Urinary bladder (tissue), 3 donors: ENCODE measurements at regions not wholly inside any gene's neighbourhood (a gene's known extent, or its start where the extent isn't known, plus 50 kb on each side); places are given as distances from the start of the nearest gene placed in this dataset.

Experiments
- DNase-seq: peaks from one replicate; pipeline ENCODE4 v3.0.0-alpha.2; 2015; ENCODE audit errors: extremely low spot score
- H3K27ac ChIP-seq: one replicate; pipeline ENCODE4 v1.5.1; 2013; ENCODE audit warnings: low read depth, mild to moderate bottlenecking, moderate library complexity
- H3K36me3 ChIP-seq: one replicate; pipeline ENCODE4 v1.6.1; 2013; ENCODE audit warnings: mild to moderate bottlenecking, moderate library complexity; ENCODE audit not compliant: insufficient read depth
- H3K4me1 ChIP-seq: one replicate; pipeline ENCODE4 v1.6.1; 2013; ENCODE audit warnings: mild to moderate bottlenecking, moderate library complexity; ENCODE audit not compliant: insufficient read depth
- H3K4me3 ChIP-seq: one replicate; pipeline ENCODE4 v1.5.1; 2013; ENCODE audit warnings: low read depth, low read length
- WGBS: extraction: QIAGEN DNeasy Blood & Tissue Kit; methylation state at CpG from one replicate; pipeline ENCODE4 v1.1.7; 2013; 5-methylcytosine and 5-hydroxymethylcytosine counted together
- donor health status: healthy with polysubstance abuse.
- donor health status: healthy.

DNA sequence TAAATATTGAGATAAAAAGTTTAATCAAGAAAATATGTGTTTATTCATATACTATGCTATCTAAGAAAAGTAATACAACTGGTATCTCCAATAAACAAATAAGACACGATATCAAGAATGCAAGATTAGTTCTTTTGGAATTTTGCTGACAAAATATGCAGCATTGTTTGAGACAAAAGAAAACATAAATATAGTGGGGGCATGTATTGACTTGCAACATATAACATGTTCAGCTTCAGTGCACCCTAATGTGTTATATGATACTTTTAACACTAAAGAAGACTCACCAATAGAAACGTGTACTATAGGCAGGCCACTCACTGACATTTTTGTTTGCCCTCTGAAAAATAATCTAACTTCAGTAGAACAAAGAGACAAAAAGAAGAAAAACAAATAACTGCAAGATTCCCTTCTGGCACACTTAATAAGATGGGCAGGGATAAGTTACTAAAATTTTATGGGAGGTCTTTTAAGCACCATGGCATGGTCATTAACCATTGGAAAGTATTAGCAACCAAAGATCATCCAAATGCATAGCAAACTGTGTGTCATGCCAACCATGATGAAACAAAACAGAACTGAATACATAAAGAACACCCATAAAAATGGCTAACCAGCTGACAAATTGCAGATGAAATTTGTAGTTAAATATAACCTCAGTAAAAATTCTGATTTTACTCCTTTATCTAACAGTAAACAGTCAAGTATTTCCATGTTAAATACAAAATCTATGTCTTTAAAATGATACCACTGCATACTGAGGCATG, 447.9 kb upstream of the FAM241A start:
- no peak overlapping the region for H3K4me3 ChIP-seq
- H3K36me3 ChIP-seq = no peaks in the 10 kb centered on the region
- WGBS = 26% methylated on average over 2 of the region's 2 CpGs
- H3K4me1 ChIP-seq = no peaks in the 10 kb centered on the region
- no peak overlapping the region for H3K27ac ChIP-seq
- DNase-seq = no peak

DNA sequence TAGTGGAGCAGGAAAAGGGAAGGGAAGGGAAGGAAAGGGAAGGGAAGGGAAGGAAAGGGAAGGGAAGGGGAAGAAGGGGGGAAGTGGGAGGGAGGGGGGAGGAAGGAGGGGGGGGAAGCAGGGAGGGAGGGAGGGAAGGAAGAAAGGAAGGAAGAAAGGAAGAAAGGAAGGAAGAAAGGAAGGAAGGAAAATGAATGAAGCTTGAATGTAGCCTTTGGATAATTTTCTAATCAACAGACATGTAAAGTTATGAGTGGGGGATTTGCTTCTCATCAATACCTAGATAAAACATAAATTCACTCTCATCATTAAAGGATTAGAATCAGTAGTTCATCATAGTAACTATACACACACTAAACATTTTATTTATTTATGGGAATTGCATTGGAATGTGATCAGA, 446.9 kb upstream of the FAM241A start:
- Histone ChIP-seq H3K27ac (no peak overlapping the region), H3K4me1 (no peaks in the 10 kb centered on the region)

DNA sequence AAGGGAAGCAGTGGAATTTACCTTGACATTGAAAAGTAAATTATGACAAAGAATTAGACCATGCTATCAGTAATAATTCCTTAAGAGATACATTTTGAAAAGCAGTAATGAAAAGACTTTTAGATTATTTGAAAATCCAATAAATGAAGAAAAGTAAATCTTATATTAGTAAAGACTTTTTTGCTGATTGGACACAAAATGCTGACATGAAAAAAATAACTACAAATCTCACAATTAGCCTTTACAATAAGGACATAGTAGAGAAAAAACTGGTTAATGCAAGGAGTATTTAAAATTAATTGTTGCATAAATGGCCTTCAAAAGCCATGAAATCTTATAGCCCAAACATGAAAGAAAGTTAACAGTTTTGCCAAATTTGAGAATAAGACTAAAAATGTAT, 446.1 kb upstream of the FAM241A start:
- no peak for DNase-seq
- Histone ChIP-seq H3K4me1 (no peaks in the 10 kb centered on the region), H3K4me3 (no peak overlapping the region), H3K36me3 (no peaks in the 10 kb centered on the region), H3K27ac (no peak overlapping the region)

More for the DNA sequence above, 446.9 kb upstream of the FAM241A start:
- H3K36me3 ChIP-seq = no peaks in the 10 kb centered on the region
- no peak overlapping the region for H3K4me3 ChIP-seq
- DNase-seq = no peak

DNA sequence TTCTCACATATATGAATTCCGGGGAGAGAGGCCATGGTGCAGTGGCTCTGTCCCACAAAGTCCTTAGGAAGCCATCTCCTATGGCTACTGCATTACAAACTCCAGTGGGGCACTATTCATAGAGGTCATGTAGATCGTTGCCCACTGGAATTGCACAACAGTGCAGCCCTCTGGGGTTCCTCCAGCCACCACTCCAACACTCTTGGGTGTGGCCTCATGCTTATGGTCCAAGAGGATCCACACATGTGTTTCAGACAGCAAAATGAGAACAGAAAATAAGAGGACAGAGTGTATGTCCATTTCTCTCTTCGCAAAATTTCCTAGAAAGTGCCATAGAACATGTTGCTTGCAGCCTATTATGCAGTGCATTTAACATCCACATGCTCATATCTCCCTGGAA, 444.2 kb upstream of the FAM241A start:
- 89% methylated on average over 3 of the region's 3 CpGs for WGBS
- Histone ChIP-seq H3K4me3 (no peak overlapping the region), H3K36me3 (no peaks in the 10 kb centered on the region), H3K4me1 (no peaks in the 10 kb centered on the region), H3K27ac (no peak overlapping the region)
- DNase-seq = no peak

DNA sequence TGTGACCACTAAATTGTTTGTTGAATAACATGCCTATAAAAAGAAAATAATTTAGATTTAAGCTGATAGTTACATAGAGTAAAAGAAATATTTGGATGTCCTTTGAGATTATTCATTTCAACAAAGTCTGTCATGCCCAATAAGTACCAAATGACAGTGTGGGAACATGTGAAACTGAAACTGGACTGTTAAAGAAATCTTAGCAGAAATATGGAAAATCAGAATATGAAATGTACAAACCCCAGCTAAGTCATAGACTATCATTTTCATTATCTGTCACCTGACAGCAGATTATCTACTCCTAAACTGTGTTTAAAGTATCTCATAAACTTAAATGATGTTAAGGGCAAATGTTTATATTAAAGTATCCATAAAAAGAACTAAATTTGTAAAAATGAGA, 437.8 kb upstream of the FAM241A start:
- Histone ChIP-seq H3K4me3 (no peak overlapping the region), H3K4me1 (no peaks in the 10 kb centered on the region), H3K27ac (no peak overlapping the region), H3K36me3 (no peaks in the 10 kb centered on the region)
- no peak for DNase-seq

DNA sequence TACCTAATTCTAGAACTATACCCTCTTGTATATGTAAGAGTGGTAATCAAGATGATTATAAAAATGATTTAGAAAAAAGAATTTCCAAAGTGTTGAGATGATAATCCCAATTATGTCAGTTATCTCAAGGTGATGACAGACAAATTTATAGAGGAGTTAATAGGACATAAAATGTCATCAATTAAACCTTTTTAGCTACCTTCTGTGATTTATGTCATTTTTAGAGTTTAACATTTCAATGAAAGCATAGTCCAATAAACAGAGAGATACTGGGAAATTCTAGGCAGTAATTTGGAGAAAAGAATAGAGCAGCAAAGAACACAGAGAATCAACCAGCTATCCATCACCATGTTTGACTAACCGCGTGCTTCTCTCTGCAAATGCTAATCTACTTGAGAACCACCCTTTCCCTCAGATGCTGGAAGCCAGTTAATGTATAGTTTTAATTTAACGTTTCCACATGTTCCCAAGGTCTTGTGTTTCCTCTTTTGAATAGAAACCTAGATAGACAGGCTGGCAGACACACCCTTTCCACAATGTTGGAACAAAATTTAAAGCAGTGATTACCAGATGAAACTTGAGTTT, 433.1 kb upstream of the FAM241A start:
- Histone ChIP-seq H3K4me3 (no peak overlapping the region), H3K4me1 (no peaks in the 10 kb centered on the region), H3K36me3 (no peaks in the 10 kb centered on the region), H3K27ac (no peak overlapping the region)
- 69% methylated on average over 3 of the region's 3 CpGs for WGBS
- no peak for DNase-seq

DNA sequence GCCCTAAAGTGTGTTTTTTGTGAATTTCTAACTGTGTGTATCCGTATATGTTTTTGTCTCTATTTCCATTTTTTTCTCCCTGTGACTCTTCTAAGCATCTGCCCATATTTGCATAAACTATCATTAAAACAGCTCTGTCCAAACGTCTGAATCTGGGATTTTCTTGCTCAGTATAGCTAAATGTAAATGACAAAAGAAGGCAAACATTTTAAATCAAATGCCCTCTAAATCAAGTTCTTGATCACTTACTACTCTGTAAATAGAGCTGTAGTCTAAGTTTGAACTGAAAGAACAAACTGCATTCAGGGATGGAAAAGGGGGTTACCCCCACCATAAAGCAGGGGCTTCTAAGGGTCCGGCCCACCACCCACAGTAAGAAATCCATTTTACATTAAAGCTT, 432.0 kb upstream of the FAM241A start:
- Histone ChIP-seq H3K4me3 (no peak overlapping the region), H3K27ac (no peak overlapping the region), H3K36me3 (no peaks in the 10 kb centered on the region), H3K4me1 (no peaks in the 10 kb centered on the region)
- no peak for DNase-seq
- 69% methylated on average over 3 of the region's 3 CpGs for WGBS

DNA sequence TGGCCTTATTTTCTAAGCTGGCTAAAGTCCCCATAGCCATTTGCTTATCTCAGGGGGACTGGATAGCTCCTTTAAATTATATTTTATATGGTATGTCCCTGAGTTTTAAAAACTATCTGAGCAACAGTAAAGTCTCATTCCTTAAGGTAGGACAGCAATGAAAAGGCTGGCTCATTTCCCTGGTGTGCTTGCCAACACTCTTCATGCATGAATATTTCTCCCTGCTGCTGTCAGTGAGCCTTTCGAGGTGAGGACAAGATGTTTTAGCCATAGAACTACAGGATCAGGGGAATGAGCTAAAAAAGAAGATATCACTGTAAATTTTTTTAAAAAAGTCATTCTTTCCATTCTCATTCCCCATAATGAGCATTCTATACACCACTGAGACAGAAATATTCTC, 427.3 kb upstream of the FAM241A start:
- 24% methylated on average over 1 of the region's 1 CpG for WGBS
- DNase-seq = peak; percentile 5
- H3K4me3 ChIP-seq = no peak overlapping the region
- no peaks in the 10 kb centered on the region for H3K4me1 ChIP-seq
- H3K27ac ChIP-seq = no peak overlapping the region
- no peaks in the 10 kb centered on the region for H3K36me3 ChIP-seq

DNA sequence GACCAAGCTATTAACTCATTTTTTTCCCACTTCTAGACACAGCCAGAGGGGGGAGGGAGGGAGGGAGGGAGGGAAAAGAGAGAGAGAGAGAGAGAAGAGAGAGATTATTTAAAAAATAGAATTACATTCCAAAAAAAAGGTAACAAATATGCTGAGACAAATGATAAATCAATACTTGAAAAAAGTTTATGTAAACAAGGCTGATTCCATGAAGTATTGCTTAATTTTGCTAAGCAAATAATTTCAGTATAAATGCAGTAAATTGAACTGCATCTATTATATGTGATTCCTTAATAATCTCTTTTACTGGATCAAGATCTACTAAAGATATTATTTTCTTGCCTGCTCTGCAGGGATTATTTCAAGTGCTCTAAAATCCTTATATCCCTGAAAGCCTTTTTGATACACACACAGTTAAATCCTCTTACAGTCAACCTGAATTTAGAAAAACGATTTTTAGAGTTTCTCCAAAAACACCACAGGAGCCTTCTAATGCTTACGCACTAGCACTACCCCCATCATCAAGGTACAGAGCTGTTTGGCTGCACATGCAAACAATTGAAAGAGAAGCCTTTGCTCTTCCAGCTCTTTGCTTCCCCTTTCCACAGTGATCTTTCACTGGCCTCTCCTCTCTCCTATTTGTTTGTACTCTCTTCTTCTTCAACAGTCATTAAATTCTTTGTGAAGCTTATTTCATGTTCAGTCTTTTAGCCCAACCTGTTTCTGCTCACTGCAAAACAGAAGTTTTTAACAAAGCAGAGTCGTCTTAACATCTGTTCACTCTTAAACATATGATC, 426.3 kb upstream of the FAM241A start:
- H3K4me1 ChIP-seq = no peaks in the 10 kb centered on the region

DNA sequence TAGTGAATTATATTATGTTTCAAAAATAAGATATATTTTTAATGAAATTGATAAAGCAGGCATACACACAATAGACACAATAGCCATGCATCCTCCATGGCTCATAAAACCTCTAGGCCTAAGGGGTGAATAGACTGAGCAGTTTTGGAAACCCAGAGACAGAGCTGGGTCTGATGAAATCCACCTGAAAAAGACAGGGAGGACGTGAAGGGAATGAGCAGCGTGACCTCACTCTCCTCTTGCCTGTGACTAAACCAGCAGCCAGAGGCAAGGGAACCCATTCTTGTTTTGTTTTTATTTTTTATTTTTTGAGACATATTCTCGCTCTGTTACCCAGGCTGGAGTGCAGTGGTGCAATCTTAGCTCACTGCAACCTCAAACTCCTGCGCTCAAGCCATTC, 424.4 kb upstream of the FAM241A start:
- no peak overlapping the region for H3K27ac ChIP-seq
- no peaks in the 10 kb centered on the region for H3K4me1 ChIP-seq
- no peak overlapping the region for H3K4me3 ChIP-seq
- no peak for DNase-seq
- no peaks in the 10 kb centered on the region for H3K36me3 ChIP-seq
- 91% methylated on average over 4 of the region's 4 CpGs for WGBS

More for the DNA sequence above, 426.3 kb upstream of the FAM241A start:
- no peak for DNase-seq
- H3K27ac ChIP-seq = no peak overlapping the region
- 51% methylated on average over 3 of the region's 3 CpGs for WGBS
- no peaks in the 10 kb centered on the region for H3K36me3 ChIP-seq
- H3K4me3 ChIP-seq = no peak overlapping the region

DNA sequence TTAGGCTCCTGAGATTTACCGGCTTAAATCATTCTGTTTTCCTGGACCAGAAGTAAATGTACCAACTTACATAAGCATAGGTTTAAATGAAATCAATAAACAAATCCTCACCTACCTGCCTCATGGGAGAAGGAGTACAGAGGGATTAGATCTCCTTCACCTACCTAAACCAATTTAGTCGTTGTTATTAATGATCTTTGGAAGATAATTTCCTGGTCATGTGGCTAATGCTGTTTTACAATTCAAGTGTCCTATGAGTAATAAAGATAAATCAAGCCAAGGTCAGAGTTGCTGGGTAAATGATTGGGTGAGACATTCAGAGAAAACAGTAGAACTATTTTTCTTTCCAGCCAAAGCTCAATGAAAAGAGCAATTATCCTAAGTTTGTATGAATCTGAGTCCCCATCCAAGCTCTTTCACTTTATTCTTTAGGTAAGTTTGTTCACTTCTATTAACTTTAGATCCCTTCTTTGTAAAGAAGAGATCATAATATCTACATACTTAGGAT, 423.0 kb upstream of the FAM241A start:
- no peak overlapping the region for H3K27ac ChIP-seq
- no peak for DNase-seq
- 72% methylated on average over 2 of the region's 2 CpGs for WGBS
- H3K36me3 ChIP-seq = no peaks in the 10 kb centered on the region
- H3K4me1 ChIP-seq = no peaks in the 10 kb centered on the region
- no peak overlapping the region for H3K4me3 ChIP-seq

DNA sequence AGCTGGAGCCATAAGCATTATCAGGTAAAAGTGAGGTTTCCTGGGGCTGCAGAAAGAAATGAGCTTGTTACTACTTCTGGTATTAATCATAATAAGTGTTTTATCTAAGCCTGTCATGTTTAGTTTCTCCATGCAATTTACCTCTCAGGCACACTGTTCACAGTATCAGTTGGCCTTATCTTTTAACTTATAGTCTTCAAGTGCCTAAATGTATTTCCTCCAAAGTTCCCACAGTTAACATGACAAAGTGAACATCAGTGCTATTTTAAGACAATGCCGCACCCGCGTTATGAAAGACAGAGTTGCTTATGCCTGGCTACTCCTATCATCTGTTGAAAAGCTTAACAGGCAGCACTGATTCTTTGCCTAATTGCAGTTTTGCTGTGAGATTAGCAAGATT, 408.7 kb upstream of the FAM241A start:
- DNase-seq = no peak
- Histone ChIP-seq H3K36me3 (no peaks in the 10 kb centered on the region), H3K4me3 (no peak overlapping the region), H3K4me1 (no peaks in the 10 kb centered on the region), H3K27ac (no peak overlapping the region)
- WGBS = 48% methylated on average over 3 of the region's 3 CpGs

DNA sequence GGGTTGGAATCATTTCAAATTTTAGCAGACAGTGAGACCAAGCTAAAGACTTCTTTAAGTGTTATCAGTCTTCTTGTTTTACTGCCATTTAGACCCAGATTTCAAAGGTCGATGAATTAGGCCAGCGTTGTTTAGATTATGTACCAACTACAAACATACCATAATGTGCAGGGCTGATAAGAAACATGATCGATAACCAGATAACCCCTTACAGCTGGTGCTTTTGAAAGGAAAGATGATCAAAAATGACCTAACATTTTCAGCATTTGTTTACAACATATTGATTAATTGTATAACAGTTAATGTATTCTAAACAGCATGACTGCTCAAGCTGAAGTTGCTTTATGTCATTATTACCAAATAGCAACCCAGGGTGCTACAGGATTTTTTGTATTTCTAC, 400.4 kb upstream of the FAM241A start:
- DNase-seq = no peak
- Histone ChIP-seq H3K36me3 (no peaks in the 10 kb centered on the region), H3K27ac (no peak overlapping the region), H3K4me1 (no peaks in the 10 kb centered on the region), H3K4me3 (no peak overlapping the region)
- WGBS = 28% methylated on average over 3 of the region's 3 CpGs

DNA sequence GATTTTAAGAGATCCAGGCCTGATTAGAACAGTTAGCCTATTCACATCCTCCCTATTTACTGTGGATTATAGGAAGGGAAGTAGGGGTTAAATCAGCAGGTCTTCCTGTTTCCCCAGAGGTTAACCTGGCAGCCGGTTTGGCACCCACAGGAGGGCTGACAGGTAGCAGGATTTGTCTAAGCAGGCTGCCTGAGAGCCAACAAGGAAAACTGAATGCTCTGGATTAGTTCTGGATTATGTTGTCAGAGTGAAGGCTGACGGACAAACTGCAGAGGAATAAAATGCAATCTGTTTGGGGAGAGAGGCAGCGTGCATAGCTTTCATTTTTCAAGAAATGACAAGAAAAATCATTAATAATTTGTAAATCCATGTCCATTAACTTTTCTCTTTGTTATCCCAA, 397.1 kb upstream of the FAM241A start:
- Histone ChIP-seq H3K4me3 (no peak overlapping the region), H3K36me3 (no peaks in the 10 kb centered on the region), H3K27ac (no peak overlapping the region), H3K4me1 (no peaks in the 10 kb centered on the region)
- no peak for DNase-seq
- WGBS = 33% methylated on average over 3 of the region's 3 CpGs
